ENCODE measurements at regions not wholly inside any gene's neighbourhood (a gene's known extent, or its start where the extent isn't known, plus 50 kb on each side); places are given as distances from the start of the nearest gene placed in this dataset.

- H3K9me2 ChIP-seq (ENCODE audit: insufficient read depth, low read length) = no peaks in the 10 kb centered on the region
- no peaks in the 10 kb centered on the region for H3K9me3 ChIP-seq (ENCODE audit: low read length)
- H2AFZ ChIP-seq (ENCODE audit: low read depth, low read length) = no peak overlapping the region
- H3K27ac ChIP-seq (ENCODE audit: low read length) = no peak overlapping the region
- H4K20me1 ChIP-seq (ENCODE audit: insufficient read depth) = no peaks in the 10 kb centered on the region
- no peaks in the 10 kb centered on the region for H3K36me3 ChIP-seq (ENCODE audit: insufficient read depth, low read length)
- H3K9ac ChIP-seq (ENCODE audit: low read length) = no peak overlapping the region
- no peaks in the 10 kb centered on the region for H3K27me3 ChIP-seq (ENCODE audit: insufficient read depth, low read depth, low read length)
- H3K4me3 ChIP-seq (ENCODE audit: low read length) = no peak overlapping the region
- no peak overlapping the region for H3K4me2 ChIP-seq (ENCODE audit: low read length)
- H3K79me2 ChIP-seq (replicated peaks; ENCODE audit: insufficient read depth, low read length) = no peaks in the 10 kb centered on the region
- no peaks in the 10 kb centered on the region for H3F3A ChIP-seq (ENCODE audit: insufficient read depth, low read length, poor library complexity, severe bottlenecking)
- TF ChIP-seq POLR2AphosphoS5 (IDR thresholded peaks at IDR 0.05) (no peak), REST (IDR thresholded peaks at IDR 0.05; ENCODE audit: borderline replicate concordance) (no peak), MXI1 (conservative IDR thresholded peaks at IDR 0.05; ENCODE audit: poor library complexity, severe bottlenecking) (no peak), RAD21 (conservative IDR thresholded peaks at IDR 0.05) (no peak), TAF1 (IDR thresholded peaks at IDR 0.05; ENCODE audit: low read depth) (no peak), EZH2 (IDR thresholded peaks at IDR 0.05; ENCODE audit: borderline replicate concordance, insufficient read depth, low read length, poor library complexity, severe bottlenecking) (no peak), EP300 (conservative IDR thresholded peaks at IDR 0.05; ENCODE audit: poor library complexity, severe bottlenecking) (no peak), SMC3 (conservative IDR thresholded peaks at IDR 0.05; ENCODE audit: poor library complexity) (no peak)
- TF ChIP-seq, protein P1, sequence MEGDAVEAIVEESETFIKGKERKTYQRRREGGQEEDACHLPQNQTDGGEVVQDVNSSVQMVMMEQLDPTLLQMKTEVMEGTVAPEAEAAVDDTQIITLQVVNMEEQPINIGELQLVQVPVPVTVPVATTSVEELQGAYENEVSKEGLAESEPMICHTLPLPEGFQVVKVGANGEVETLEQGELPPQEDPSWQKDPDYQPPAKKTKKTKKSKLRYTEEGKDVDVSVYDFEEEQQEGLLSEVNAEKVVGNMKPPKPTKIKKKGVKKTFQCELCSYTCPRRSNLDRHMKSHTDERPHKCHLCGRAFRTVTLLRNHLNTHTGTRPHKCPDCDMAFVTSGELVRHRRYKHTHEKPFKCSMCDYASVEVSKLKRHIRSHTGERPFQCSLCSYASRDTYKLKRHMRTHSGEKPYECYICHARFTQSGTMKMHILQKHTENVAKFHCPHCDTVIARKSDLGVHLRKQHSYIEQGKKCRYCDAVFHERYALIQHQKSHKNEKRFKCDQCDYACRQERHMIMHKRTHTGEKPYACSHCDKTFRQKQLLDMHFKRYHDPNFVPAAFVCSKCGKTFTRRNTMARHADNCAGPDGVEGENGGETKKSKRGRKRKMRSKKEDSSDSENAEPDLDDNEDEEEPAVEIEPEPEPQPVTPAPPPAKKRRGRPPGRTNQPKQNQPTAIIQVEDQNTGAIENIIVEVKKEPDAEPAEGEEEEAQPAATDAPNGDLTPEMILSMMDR (IDR thresholded peaks at IDR 0.05; ENCODE audit: poor library complexity, severe bottlenecking) = no peak
These were observed 257.1 kb downstream of the ACKR3 start for GRCh38 chr2:236826606-236827156.

DNA sequence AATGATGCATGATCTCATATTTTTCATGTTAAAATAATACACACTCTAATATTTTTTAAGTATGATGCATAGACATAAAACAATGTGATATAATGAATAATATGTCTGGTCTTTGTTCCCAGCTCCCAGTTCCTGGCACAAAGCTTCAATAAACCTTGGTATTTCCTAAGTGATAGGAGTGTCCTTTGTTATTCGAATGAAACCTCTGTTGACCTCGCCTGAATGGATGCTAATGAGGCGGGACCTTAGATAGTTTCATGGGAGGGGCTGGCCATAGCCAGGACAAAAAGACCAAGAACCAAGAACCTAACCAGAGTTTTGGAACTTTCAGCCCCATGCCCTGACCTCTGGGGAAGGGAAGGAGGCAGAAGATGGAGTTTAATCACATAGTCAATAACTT, 257.7 kb upstream of the COPS8 start:
- Histone ChIP-seq H3K79me2 (replicated peaks; ENCODE audit: insufficient read depth, low read length) (no peaks in the 10 kb centered on the region), H2AFZ (ENCODE audit: low read depth, low read length) (no peak overlapping the region), H3K9me2 (ENCODE audit: insufficient read depth, low read length) (no peaks in the 10 kb centered on the region), H3K4me2 (ENCODE audit: low read length) (no peak overlapping the region), H3K36me3 (ENCODE audit: insufficient read depth, low read length) (no peaks in the 10 kb centered on the region), H4K20me1 (ENCODE audit: insufficient read depth) (no peaks in the 10 kb centered on the region), H3K9me3 (ENCODE audit: low read length) (no peaks in the 10 kb centered on the region), H3K27ac (ENCODE audit: low read length) (no peak overlapping the region), H3K4me3 (ENCODE audit: low read length) (no peak overlapping the region), H3F3A (ENCODE audit: insufficient read depth, low read length, poor library complexity, severe bottlenecking) (no peaks in the 10 kb centered on the region), H3K9ac (ENCODE audit: low read length) (no peak overlapping the region), H3K27me3 (ENCODE audit: insufficient read depth, low read depth, low read length) (no peaks in the 10 kb centered on the region)
- no peak for TF ChIP-seq MXI1 (conservative IDR thresholded peaks at IDR 0.05; ENCODE audit: poor library complexity, severe bottlenecking)
- TF ChIP-seq EP300 (conservative IDR thresholded peaks at IDR 0.05; ENCODE audit: poor library complexity, severe bottlenecking) = no peak
- no peak for TF ChIP-seq REST (IDR thresholded peaks at IDR 0.05; ENCODE audit: borderline replicate concordance)
- TF ChIP-seq RAD21 (conservative IDR thresholded peaks at IDR 0.05) = no peak
- TF ChIP-seq TAF1 (IDR thresholded peaks at IDR 0.05; ENCODE audit: low read depth) = no peak
- TF ChIP-seq, protein P1 (IDR thresholded peaks at IDR 0.05; ENCODE audit: poor library complexity, severe bottlenecking) = no peak
- no peak for TF ChIP-seq SMC3 (conservative IDR thresholded peaks at IDR 0.05; ENCODE audit: poor library complexity)
- no peak for TF ChIP-seq POLR2AphosphoS5 (IDR thresholded peaks at IDR 0.05)
- TF ChIP-seq EZH2 (IDR thresholded peaks at IDR 0.05; ENCODE audit: borderline replicate concordance, insufficient read depth, low read length, poor library complexity, severe bottlenecking) = no peak

Measured in neural cell (in vitro differentiated cells).